K562 (cell line): ENCODE measurements at regions not wholly inside any gene's neighbourhood (a gene's known extent, or its start where the extent isn't known, plus 50 kb on each side); places are given as distances from the start of the nearest gene placed in this dataset.

Experiments
- NR1H2 ChIP-seq: sonication (generic); formaldehyde crosslinking; IDR thresholded peaks from 2 replicates; pipeline ENCODE4 v1.4.0; 2020; ENCODE audit warnings: mild to moderate bottlenecking, missing genetic modification reagents
- RNF219 ChIP-seq: fragments of 250-450 bp; sonication (Bioruptor Pico); IDR thresholded peaks from 2 replicates; pipeline ENCODE4 v1.5.0; 2022; ENCODE audit warnings: mild to moderate bottlenecking
- ZNF639 ChIP-seq, 2 experiments: fragments of 200-800 bp in 1 of 2; sonication (Bioruptor generic) in 1 of 2; sonication (generic) in 1 of 2; formaldehyde crosslinking in 1 of 2; IDR thresholded peaks in 1 of 2; conservative IDR thresholded peaks in 1 of 2; 2 replicates each; pipeline versions ENCODE4 v1.5.0 to v1.6.1; 2016 to 2020; ENCODE audit warnings: missing compliant biosample characterization in 1 of 2, missing genetic modification characterization in 1 of 2, missing genetic modification reagents in 1 of 2
- ZNF699 ChIP-seq: fragments of 250-450 bp; sonication (Bioruptor Pico); IDR thresholded peaks from 2 replicates; pipeline ENCODE4 v1.8.0; 2021; ENCODE audit warnings: mild to moderate bottlenecking, moderate library complexity; ENCODE audit not compliant: insufficient replicate concordance
- TF ChIP-seq, protein P1 (sequence below): IDR thresholded peaks from 2 replicates; pipeline ENCODE4 v1.6.1; 2016; ENCODE audit warnings: missing genetic modification characterization, missing compliant biosample characterization

- no peak for TF ChIP-seq ZNF639 (CRISPR knock-in tag; conservative IDR thresholded peaks at IDR 0.05 in 1 of 2, IDR thresholded peaks at IDR 0.05 in 1 of 2)
- TF ChIP-seq, protein P1, sequence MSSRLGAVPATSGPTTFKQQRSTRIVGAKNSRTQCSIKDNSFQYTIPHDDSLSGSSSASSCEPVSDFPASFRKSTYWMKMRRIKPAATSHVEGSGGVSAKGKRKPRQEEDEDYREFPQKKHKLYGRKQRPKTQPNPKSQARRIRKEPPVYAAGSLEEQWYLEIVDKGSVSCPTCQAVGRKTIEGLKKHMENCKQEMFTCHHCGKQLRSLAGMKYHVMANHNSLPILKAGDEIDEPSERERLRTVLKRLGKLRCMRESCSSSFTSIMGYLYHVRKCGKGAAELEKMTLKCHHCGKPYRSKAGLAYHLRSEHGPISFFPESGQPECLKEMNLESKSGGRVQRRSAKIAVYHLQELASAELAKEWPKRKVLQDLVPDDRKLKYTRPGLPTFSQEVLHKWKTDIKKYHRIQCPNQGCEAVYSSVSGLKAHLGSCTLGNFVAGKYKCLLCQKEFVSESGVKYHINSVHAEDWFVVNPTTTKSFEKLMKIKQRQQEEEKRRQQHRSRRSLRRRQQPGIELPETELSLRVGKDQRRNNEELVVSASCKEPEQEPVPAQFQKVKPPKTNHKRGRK: no peak
- TF ChIP-seq RNF219 (CRISPR knock-in tag): no peak
- no peak for TF ChIP-seq NR1H2 (CRISPR knock-in tag)
- TF ChIP-seq ZNF699 (CRISPR knock-in tag): no peak
Observed at GRCh38 chr9:115367321-115367720, 249.4 kb upstream of the TNC start (continued).
